ENCODE measurements at regions not wholly inside any gene's neighbourhood (a gene's known extent, or its start where the extent isn't known, plus 50 kb on each side); places are given as distances from the start of the nearest gene placed in this dataset.

GRCh38 chr19:27759896-27760295 is 1453.1 kb downstream of the UQCRFS1 start:
- DNase-seq = no peak

GRCh38 chr19:27758626-27759505 is 1454.1 kb downstream of the UQCRFS1 start:
- no peak for DNase-seq

- no peak for DNase-seq
Measured at GRCh38 chr19:27754700-27755099, 1458.3 kb downstream of the UQCRFS1 start.

- DNase-seq = no peak
Measured at GRCh38 chr19:27753622-27754021, 1459.3 kb downstream of the UQCRFS1 start.

GRCh38 chr19:27752530-27753184 is 1460.3 kb downstream of the UQCRFS1 start:
- DNase-seq = no peak

GRCh38 chr19:27751044-27751391 is 1461.9 kb downstream of the UQCRFS1 start:
- no peak for DNase-seq

- no peak for DNase-seq
Measured at GRCh38 chr19:27750391-27751043, 1462.4 kb downstream of the UQCRFS1 start.

- DNase-seq = no peak
Measured at GRCh38 chr19:27748551-27749152, 1464.3 kb downstream of the UQCRFS1 start.

GRCh38 chr19:27746691-27747380 is 1466.1 kb downstream of the UQCRFS1 start:
- DNase-seq = no peak

- no peak for DNase-seq
Measured at GRCh38 chr19:27745978-27746542, 1466.9 kb downstream of the UQCRFS1 start.

GRCh38 chr19:27744926-27745768 is 1467.8 kb downstream of the UQCRFS1 start:
- DNase-seq = no peak

GRCh38 chr19:27742041-27742440 is 1470.9 kb downstream of the UQCRFS1 start:
- no peak for DNase-seq

GRCh38 chr19:27741236-27741635 is 1471.7 kb downstream of the UQCRFS1 start:
- DNase-seq = no peak

GRCh38 chr19:27740396-27740795 is 1472.6 kb downstream of the UQCRFS1 start:
- no peak for DNase-seq

- DNase-seq = no peak
Measured at GRCh38 chr19:27738569-27739193, 1474.3 kb downstream of the UQCRFS1 start.

GRCh38 chr19:27736225-27736624 is 1476.7 kb downstream of the UQCRFS1 start:
- DNase-seq = no peak

GRCh38 chr19:27735314-27735713 is 1477.6 kb downstream of the UQCRFS1 start:
- no peak for DNase-seq

- DNase-seq = no peak
Measured at GRCh38 chr19:27734496-27735220, 1478.3 kb downstream of the UQCRFS1 start.

GRCh38 chr19:27733551-27734266 is 1479.2 kb downstream of the UQCRFS1 start:
- DNase-seq = no peak
